GM21423 (cell line): ENCODE measurements at regions not wholly inside any gene's neighbourhood (a gene's known extent, or its start where the extent isn't known, plus 50 kb on each side); places are given as distances from the start of the nearest gene placed in this dataset.
"Not testable (repeated sequence)": the region's sequence is repeated elsewhere in the genome, so short reads cannot be mapped to it uniquely, and the experiment has no call there.

ENCODE experiments used
- ATAC-seq: cut with Tn5 transposase; IDR thresholded peaks from one replicate; pipeline ENCODE4 v1.9.1; 2021; ENCODE audit warnings: mild to moderate bottlenecking, moderate library complexity; ENCODE audit not compliant: unreplicated experiment

DNA sequence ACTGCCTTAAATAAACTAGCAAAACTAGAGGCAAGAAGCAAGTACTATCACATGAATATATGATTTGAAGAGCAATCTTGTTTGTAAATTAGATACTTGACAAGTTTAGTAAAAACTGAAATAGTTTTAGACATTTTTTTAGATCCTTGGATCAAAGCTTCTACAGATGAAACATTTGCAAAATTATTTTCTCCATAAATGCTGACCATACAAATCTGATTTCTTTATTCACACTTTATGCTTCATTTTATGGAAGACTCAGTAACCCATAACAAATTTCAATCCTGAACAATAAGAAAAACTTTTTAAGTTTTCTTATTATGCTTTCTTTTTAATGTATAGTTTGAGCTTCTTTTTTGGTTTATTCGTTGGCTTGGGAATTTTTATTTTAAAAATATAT, 750.2 kb upstream of the SLITRK5 start:
- no peak for ATAC-seq

DNA sequence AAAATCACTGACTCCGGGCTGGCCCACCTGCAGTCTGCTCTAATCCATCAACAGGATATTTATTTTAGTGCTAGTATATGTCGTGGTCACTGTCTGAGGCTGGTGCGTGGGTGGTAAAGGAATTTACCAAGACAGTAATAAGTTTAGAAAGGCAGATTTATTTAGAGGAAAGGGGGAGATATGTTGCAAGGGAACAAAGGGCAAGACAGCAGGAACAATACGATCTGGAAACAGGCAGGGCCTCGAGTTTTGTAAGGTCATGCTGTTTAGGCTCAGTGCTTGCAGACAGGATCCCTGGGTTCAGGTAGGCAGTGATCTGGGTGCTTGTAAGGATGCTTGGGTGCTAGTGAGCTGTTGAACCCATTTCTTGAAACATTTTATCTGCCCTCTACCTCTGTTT, 748.2 kb upstream of the SLITRK5 start:
- no peak for ATAC-seq

DNA sequence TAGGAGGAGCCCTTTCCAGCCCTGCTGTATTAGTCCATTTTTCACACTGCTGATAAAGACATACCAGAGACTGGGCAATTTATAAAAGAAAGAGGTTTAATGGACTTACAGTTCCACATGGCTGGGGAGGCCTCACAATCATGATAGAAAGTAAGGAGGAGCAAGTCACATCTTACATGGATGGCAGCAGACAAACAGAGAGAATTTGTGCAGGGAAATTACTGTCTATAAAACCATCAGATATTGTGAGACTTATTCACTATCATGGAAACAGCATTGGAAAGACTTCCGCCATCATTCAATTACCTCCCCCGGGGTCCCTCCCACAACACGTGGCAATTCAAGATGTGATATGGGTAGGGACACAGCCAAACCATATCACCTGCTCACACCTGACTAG, 744.3 kb upstream of the SLITRK5 start:
- ATAC-seq = not testable (repeated sequence)

DNA sequence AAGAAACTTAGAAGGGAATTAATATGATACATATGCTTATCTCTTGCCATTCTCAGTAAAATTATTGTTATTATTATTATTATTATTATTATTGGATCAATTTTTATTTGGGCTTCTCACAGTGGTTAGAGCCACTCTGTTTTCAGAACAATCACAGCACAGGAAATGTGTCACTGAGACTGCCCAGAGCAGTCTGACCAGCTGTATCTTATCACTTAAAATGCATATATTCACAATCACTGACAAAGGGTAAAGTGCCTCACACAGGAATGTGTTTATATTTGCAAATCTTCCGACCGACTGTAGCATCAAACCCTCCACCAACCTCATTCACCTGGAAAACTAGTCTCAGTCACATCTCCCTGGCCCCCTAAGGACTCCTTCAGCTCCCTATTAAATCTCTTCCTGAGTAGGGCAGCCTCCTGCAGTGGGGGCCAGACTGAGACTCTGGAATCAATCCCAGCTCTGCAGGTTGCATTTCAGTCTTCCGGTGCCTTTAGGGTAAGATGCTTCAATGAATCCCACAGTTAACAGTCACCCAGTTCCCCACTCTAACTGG, 738.3 kb upstream of the SLITRK5 start:
- ATAC-seq = no peak

DNA sequence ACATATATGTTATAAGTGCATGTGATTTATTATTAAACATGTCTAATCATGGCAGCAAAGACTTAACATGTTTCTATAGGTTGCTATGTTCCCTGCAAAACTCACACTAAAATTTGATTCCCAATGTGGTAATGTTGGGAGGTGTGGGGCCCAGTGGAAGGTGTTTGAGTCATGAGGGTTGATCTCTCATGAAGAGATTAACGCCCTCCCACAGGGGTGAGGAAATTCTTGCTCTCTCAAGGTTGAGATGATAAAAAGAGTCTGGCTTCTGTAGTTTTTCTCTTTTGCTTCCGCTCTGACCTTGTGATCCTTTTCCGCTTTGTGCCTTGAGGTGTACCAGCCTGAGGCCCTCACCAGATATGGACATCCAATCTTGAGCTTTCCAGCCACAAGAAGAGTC, 737.5 kb upstream of the SLITRK5 start:
- ATAC-seq = no peak

DNA sequence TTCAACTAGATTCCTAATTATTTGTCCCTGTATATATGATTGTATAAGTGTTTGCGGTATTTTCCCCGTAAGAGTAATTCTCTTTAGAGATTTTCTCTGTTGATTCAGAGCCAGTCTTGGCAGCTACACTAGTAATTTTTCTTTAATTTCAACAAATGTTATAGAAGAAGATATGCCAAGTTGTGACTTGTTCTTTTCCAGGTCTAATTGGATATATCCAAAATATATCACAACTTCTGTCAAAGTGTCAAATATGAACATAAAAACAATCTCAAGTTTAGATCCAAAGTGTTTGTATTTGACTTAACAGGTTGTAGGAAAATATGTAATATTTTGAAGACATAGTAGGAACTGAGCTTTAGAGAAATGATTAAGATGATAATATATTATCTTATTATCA, 733.9 kb upstream of the SLITRK5 start:
- ATAC-seq = no peak

DNA sequence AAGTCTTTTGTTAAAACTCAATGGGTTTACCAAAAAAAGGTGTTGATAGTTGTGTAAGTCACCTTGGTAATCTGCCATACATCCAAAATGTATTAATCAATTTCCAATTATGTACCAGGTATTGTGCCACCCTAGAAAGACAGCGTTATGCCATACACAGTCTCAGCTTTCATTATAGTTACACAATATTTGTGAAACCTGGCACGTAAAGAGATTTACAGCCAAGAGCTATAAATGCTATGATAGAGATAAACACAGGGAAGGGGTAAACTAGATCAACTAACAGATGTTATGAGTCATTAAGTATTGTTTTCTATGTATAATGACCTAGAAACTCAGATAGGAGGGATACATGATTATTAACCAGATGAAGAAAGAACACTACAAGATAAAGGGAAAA, 725.6 kb upstream of the SLITRK5 start:
- no peak for ATAC-seq

DNA sequence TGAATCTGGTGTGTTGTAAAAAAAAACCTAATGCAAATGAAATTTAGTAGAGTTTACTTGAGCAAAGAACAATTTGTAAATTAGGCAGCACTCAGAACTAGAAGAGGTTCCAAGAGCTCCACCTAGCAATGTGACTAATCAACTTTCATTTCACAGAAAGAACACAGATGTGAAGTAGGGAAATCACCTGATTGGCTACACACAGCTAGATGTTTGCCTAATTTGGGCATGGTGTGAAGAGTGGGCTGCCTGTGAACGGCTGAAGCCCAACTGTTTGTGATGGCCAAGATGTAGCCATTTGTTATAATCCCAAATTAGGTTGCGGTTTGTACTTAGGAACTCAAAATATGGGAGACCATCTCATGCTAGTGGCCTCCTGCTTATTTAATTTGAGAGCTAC, 724.4 kb upstream of the SLITRK5 start:
- no peak for ATAC-seq

DNA sequence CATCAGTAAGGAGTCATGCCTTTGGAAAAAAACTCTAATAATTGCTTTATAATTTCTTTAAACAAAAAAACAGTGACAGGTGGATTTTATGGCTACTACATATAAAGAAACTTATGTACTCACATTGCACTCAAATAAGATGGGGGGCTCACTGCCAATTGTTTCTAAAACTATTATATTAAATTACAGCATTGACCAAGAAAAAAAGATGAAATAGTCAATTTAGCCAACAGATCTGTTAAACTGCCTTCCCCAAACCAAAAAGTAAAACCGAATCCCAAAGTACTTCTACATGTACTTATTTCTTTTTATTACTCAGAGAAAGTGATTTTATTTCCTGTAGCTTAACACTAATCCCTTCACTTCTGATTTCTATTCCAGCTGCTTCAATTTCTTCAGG, 716.8 kb upstream of the SLITRK5 start:
- ATAC-seq = no peak

DNA sequence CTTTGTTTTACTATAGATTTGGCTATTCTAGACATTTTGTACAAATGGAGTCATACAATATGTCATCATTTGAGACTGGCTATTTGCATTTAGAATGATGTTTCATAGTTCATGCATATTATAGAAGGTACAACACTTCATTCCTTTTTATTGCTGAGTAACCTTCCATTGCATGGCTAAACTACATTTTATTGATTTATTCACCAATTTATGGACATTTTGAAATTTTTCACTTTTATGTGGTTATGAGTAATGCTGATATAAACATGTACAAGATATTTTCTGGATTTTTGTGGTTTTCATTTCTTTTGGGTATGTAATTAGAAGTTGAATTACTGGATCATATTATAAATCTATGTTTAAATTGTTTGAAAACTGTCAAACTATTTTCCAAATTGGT, 710.3 kb upstream of the SLITRK5 start:
- no peak for ATAC-seq

DNA sequence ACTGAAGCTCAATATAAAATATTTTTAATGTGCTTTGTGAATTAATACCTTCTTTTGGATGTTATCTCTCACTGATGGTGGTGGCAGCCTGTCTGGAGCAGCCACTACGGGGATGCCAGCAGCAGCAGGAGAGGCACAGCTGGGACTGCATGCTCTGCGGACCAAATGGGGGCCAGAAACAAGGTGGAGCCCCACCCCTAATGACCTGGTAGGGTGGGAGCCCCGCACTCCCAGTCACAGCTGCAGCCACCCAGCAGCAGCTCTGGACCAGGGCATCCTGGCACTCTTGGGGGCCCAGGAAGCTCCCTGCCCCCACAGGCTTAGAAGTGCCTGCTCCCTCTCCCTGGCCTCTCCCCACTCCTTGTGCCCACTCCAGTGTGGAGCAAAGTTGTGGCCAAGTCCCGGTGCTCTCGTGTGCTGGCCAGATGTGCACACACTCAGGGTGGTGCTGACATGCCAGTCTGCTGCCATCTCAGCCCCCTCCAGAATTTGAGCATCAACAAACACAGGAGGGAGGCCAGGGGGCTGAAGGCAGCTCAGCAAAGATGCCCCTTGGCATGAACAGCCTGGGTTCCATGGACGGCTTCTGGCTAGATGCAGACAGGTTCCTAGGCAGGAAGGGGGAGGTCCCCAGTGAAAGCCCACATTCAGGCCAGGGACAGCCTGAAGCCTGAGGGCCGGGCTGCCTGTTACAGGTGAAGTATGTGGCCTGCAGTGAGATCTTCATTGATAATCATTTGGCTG, 696.7 kb upstream of the SLITRK5 start:
- ATAC-seq = no peak

DNA sequence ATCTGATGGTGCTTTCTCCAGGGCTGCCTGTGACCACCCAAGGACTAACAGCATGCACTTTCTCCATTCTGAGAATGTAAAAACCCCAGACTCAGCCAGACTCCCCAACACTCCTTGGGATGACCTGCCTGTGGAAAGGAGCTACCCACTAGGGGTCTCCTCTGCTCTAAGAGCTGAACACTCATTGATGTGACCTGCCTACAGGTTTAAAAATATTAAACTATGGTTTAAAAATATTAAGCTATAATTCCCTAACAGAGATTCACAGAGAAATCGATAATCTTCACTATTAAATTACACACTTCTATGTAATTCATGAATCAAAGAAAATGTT, 696.2 kb upstream of the SLITRK5 start:
- no peak for ATAC-seq

DNA sequence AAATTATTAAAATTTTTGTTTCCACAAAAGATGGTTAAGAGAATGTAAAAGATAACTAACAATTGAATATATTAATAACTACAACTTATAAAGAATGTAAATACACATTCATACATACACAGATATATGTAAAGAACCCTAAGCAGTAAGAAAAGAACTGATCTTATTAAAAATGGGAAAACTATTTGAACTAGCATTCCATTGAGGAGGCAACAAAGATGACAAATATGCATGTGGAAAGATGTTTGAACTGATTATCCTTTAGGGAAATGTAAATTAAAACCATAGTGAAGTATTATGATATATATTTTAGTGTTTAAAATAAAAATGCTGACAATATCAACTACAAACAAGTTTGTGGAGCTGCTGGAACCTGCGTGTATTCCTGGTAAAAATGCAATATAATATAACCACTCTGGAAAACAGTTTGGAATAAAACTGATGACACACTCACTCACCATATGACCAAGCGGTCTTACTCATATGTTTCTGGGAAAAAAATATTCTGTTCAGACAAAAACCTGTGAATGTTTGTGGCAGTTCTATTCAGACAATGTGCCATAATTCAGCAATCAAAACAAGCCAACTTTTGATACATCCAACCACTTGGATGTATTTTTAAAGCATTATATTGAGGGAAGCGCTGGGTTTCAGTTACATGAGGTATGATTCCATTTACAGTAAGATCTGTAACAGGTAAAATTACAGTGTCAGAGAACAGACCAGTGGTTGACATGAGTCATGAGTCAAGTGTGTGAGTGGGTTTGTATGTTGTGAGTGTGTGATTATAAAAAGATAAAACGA, 694.4 kb upstream of the SLITRK5 start:
- ATAC-seq = no peak

DNA sequence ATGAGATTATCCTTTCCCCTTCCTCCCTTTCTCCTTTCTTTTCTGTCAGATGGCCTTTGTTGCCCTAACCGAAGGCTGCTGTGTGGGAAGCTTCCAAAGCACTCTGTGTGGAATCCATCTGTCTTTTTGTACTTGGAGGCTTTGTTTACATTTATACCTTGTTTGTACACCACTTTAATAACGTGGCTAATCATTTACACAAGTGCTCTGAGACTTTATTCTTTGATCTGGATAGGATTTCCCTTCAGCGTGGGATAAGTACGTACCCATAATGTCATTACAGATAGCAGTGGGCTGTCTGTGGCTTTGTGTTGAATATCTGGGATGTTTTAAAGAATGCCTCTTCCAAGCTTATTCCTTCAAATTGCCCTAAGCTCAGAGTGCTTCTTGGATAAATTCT, 684.7 kb upstream of the SLITRK5 start:
- ATAC-seq = no peak

DNA sequence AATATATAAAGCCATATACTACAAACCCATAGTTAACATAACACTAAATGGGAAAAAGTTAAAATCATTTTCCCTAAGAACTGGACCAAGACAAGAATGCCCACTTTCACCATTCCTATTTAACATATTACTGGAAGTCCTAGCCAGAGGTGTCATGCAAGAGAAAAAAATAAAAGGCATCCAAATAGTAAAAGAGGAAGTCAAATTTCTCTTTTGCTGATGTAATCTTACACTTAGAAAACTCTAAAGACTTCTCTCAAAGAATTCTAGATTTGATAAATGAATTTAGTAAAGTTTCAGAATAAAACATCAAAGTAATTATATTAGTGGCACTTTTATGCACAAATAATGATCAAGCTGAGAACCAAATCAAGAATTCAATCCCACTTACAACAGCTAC, 678.9 kb upstream of the SLITRK5 start:
- ATAC-seq = no peak

DNA sequence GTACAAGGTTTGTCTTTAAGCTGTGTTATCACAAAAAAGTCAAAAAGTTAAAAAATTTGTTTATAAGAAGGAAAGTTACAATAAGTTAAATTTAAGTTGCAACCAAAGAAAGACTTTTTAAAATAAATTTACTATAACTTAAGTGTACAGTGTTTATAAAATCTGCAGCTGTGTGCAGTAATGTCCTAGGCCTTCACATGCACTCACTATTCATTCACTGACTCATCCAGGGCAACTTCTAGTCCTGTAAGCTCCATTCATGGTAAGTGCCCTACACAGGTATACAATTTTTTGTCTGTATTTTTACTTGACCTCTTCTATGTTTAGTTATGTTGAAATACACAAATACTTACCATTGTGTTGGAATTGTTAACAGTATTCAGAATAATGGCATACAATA, 667.9 kb upstream of the SLITRK5 start:
- no peak for ATAC-seq

DNA sequence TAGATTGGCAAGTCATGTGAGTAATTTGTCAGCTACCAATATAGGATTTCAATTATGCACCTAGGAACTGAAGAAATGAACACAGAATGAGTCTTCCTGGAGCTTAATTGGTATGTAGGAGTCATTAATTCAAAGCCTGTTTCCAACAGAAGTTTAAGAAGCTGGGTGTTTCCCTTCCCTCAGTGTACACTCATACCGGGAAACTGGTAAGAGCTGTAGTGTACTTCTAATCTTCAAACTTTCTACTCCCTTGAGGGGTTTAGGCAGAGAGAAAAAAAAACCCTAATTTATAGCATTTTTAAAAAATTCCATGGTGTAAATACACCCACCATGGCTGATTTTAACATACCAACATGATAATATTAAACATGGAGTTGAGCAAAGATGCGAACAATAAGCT, 665.7 kb upstream of the SLITRK5 start:
- no peak for ATAC-seq

DNA sequence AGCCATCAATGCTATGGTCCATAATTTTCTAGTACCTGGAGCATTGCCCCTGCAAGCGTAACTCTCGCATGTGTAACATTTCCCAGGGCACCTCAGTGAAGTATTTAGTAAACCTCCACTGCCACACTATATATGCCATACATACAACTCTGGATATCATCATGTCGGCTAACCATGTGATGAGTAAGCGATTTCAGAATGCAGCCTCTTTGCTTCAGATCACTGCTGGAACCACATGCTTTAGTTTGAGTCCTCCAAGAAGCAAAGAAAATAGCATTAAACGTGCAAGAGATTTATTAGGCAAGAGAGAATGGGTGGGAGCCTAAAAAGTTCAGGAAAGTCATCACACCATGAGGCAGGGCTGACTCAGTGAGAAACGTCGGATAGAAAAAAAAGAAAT, 635.6 kb upstream of the SLITRK5 start:
- no peak for ATAC-seq

DNA sequence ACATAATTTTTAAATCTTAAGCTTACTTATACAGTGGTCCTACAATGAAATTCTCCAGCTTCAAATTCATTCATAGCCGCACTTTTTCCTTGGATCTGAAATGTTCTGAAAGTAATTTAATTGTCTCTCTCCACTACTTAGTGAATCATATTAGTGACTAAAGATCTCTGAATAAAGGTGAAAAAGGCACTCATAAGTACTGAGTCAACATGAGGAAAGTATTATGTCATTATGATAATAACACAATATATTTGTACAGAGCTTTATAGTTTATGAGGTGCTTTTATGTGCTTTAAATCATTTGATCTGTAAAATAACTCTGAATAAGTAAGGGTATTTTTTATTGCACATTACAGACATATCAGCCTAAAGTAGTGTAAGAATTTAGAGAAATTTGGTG, 628.2 kb upstream of the SLITRK5 start:
- ATAC-seq = no peak

DNA sequence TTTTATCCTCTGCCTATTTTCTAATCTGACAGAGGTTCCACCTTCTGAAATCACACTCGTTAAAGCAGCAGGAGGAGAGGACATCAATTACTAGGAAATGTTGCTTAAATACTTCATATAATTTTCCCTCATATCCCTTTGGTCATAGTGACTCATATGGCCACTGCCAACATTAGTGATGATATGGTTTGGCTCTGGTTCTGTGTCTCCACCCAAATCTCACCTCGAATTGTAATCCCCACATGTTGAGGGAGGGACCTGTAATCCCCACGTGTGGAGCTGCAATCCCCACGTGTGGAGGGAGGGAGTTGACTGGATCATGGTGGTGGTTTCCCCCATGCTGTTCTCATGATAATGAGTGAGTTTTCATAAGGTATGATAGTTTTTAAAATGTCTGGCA, 618.4 kb upstream of the SLITRK5 start:
- no peak for ATAC-seq

DNA sequence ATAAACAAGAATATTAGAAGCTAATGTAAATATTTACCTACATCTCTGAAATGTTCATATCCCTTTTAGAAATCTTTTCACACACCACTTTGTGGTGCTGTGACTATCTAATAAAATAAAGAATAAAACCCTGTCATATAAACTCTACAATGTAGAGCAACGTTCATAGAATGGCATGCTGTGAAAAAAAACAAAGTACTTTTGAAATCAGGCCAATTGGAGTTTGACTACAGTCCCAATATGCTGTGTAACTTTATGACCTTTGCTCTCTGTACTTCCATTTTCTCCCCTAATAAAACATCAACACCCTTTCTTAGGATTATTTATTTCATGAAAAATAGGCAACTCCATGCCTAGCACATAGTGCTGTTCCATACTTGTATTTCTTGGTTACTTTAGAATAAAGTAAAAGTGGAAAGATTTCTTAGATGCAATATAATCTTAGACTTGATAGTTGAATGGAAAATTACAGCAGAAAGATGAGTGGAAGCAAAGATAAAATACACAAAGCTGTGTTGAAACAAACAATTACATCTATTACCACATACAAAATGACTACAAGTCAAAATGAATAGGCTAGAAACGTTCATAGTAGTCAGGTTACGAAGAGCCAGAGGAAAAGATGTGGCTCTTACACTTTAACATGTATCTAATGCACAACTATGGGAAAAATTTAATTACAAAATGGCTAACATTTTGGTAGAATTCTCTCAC, 613.2 kb upstream of the SLITRK5 start:
- ATAC-seq = no peak
